Esophagus squamous epithelium (tissue), 4 donors: ENCODE measurements at regions not wholly inside any gene's neighbourhood (a gene's known extent, or its start where the extent isn't known, plus 50 kb on each side); places are given as distances from the start of the nearest gene placed in this dataset.

Source experiments
- POLR2A ChIP-seq, 4 donors: fragments of 450-650 bp; IDR thresholded peaks; one replicate each; pipeline ENCODE4 v1.6.1; 2017; ENCODE audit warnings: antibody characterized with exemption in 4 of 4, mild to moderate bottlenecking in 4 of 4, moderate library complexity in 3 of 4
- TF ChIP-seq, protein P1 (sequence below), 6 experiments: fragments of 450-650 bp in 4 of 6; fragments of 200-600 bp in 2 of 6; sonication (generic) in 2 of 6; IDR thresholded peaks; one replicate each; pipeline ENCODE4 v1.5.1; 2016 to 2019; ENCODE audit warnings: antibody characterized with exemption in 6 of 6, mild to moderate bottlenecking in 4 of 6, moderate library complexity in 4 of 6

DNA sequence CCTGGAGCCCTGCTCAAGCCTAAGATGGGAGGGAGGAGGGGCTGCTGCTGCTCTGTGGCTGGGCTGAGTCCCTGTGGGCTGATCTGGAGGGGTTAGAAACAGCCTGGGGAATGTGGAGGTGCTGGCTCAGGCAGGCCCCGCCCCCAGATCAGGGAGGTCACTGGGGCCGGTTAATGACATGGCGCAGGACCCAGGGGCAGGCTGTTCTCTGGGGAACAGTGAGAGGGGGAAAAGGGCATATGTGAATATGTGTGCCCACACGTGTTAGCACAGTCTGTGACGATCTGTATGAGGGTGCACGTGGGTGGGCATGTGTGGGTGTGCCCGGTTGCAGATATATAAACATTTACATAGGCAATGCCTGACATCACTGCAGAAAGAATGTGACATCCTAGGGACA, 143.5 kb downstream of the MIAT start:
- TF ChIP-seq, protein P1, sequence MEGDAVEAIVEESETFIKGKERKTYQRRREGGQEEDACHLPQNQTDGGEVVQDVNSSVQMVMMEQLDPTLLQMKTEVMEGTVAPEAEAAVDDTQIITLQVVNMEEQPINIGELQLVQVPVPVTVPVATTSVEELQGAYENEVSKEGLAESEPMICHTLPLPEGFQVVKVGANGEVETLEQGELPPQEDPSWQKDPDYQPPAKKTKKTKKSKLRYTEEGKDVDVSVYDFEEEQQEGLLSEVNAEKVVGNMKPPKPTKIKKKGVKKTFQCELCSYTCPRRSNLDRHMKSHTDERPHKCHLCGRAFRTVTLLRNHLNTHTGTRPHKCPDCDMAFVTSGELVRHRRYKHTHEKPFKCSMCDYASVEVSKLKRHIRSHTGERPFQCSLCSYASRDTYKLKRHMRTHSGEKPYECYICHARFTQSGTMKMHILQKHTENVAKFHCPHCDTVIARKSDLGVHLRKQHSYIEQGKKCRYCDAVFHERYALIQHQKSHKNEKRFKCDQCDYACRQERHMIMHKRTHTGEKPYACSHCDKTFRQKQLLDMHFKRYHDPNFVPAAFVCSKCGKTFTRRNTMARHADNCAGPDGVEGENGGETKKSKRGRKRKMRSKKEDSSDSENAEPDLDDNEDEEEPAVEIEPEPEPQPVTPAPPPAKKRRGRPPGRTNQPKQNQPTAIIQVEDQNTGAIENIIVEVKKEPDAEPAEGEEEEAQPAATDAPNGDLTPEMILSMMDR (IDR thresholded peaks at IDR 0.05): no peak
- TF ChIP-seq POLR2A (IDR thresholded peaks at IDR 0.05): no peak
